Hepatic stellate cell (primary cell): ENCODE measurements at regions not wholly inside any gene's neighbourhood (a gene's known extent, or its start where the extent isn't known, plus 50 kb on each side); places are given as distances from the start of the nearest gene placed in this dataset.

ENCODE experiments used
- DNase-seq: peaks from one replicate; pipeline ENCODE4 v3.0.0; 2011; ENCODE audit warnings: low spot score

DNA sequence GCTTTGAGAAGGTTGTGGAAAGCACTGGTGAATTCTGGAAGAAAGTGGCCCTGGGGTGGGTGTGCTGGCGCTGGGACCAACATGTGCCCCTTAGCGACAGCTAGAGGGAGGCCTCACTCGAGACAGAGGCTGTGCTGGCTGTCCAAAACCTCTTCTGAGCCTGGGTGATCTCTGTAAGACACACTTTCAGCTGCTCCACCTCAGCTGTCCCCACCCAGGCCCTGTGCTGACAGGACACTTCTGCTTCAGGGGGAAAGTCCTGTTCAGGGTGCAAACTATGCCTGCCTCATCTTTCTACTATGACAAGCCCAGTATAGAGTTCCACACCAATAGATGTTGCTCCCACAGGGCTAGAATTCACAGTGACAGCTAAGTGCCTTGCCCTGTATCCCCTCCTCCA is 426.4 kb downstream of the MED10 start:
- no peak for DNase-seq

DNA sequence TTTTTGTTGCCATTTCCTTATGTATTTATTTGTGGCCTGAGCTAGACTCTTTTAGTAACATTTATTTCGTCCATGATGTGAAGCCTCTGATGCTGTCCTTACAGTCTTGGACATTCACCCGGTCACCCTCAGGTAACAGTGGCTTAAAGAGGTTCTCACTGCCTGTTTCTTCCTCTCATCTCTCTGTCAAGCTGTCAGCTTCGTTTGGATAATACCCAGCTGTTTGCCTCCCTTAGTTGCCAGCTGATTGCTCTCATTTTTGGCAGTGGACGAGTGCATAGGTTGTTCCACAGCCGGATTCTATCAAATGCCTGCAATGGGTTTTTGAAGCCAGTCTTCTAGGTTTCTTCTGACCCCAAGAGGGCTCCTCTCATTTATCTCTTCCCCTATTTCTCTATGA is 427.7 kb downstream of the MED10 start:
- DNase-seq, result no peak

DNA sequence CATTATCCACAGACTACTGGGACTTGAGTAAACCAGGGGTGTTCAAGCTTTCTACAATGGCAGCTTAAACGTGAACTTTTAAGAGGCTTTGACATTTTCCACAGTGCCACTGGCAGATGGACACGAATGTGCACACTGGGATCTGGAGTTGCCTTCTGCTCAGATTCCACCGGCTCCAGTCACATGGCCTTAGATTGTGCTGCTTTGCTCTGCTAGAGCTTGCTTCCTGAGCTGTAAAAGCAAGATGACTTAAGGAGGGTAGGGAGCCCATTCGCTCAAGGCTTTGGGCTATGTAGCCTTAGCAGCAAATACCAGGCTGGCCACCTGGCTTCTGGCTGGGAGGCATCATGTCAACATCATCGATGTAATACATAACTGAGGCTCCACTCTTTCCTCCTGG is 436.9 kb downstream of the MED10 start:
- no peak for DNase-seq

DNA sequence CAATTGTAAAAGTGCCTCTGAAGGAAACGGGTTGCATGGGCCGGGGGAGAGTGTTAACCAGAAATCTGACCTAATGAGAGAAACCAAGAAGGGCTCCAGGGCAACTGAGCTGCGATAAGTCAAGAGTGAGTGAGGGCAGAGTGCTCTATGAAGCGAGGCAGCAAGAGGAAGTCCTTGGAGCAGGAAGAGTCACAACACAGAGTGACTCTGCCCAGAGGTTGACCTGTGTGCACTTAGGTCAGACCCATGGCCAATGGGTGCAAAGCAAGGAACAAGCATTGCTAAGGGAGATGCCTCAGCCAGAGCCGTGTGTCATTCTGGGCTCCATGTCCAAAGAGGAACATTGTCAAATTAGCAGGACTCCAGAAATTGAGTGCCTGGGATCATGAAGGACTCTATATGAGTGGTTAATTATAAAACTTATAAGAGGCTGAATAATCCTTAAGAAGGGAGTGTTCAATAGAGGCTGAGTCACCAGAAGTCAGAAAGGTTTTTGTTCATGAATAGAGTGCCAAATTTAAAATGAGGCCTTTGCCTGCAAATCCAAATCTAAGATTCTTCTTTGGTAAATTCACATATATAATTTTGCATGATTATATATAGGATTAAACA is 438.5 kb downstream of the MED10 start:
- no peak for DNase-seq

DNA sequence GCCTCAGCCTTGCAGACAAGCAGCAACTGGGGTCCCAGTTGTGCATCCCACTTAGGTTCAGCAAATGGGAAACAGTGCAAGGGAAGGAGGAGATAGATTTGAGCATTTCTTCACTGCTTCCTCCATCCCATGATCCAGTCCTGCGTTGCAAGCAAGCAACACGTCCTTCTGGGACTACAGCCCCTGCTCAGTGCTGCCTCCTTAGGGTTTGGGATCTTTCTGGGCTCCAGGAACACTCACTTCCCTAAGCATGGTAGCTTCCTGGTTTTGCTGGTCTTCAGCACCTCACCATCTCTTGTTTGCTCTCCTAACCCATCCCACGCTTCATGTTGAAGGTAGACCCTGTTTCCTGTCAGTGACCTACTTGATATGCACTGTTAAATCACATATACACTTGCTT is 444.7 kb downstream of the MED10 start:
- no peak for DNase-seq

DNA sequence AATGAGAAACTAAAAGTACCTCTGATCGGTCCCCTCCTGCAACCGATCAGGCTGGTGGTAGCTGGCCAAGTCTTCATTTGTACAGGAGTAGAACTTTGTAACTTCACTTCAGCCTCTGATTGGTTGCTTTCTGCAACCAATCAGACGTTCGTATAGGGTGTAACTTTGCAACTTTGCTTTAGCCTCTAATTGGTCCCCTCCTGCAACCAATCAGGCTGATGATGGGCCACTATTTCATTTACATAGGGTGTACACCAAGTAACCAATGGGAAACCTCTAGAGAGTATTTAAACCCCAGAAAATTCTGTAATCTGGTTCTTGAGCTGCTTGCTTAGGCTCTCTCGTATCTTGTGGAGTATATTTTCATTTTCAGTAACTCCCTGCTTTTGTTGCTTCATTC is 445.5 kb downstream of the MED10 start:
- DNase-seq, result no peak

DNA sequence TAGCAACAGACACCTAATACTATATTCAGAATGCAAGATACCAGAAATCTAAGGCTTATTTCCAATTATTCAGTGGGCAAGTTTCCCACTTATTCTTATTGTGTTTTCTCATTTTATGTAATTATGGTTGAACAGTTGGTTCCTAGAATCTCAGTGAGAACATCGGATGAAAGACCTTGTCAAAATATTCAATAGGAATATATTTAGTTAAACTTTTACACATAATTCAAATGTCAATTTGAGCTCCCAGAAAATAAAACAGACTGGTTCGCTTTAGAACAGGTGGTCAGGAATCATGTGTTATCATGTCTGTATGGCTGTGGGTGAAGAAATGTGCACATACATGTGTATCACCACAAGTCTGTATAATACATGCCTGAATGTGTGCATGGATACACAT is 447.8 kb downstream of the MED10 start:
- DNase-seq, result no peak

DNA sequence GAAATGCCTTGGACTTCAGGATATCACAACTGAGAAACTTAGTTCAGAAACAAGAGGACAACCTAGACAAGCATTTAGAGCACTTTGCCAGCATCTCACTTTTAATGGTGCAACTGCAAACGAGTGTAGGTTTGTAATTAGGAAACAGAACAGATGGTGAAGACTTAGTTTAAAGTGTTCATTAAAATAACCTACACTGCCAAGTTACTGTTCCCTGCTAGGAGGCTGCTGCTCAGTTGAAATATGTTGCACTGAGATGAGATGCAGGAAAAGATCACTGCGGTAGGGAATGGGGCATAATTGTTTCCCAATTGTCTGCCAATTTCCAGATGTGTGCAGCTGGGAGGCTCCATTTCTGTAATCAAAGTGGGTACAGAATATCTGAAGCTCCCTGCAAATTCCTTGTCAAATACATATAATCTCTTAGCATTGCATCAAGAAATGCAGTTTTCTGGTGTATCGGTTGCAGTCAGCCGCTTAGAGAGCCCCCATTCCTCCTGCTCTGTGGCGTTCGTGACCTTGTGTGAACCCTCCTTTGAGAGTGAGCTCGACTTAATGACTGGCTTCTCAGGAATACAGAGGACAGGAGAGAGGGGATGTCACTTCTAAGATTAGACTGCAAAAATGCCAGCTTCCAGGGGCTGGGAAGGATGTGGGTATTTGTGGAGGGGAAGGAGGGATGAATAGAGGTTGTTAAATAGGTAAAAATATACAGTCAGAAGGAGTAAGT is 448.9 kb downstream of the MED10 start:
- DNase-seq, result no peak

DNA sequence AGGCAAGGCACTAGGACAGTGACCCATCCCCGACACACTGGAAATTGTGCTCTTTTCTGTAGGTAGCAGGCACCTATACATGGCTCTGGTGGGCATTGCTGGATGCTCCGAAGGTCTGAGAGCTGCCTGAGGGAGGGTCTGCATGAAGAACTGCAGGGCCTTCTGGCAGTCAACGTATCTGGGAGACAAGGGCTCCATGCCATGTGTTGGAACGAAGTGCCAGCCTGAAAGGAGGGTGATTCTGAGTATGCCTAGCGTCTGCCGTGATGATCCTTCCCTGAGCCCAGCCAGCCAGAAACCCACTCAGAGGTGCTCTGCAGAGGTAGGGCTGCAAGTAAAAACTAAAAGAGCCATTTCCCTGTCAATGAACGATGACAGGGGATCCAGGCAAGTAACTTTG is 453.2 kb downstream of the MED10 start:
- no peak for DNase-seq

DNA sequence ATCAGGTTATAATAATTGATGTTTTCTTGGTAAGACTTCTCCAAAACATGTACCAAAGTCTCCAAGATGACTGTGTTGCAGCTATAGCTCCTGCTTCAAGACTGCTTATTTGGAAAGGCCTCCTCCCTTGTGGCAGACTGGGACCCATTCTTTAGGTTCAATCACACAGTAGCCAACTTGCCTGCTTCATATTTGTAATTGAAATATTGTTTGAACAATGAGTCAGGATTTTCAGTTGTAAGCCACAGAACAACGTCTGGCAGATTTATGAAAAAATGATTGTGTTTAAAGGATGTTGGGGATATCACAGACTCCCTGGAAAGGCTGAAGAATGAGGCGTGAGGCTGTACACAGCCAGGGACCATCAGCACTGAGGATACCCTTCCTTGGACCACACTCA is 458.9 kb downstream of the MED10 start:
- no peak for DNase-seq

DNA sequence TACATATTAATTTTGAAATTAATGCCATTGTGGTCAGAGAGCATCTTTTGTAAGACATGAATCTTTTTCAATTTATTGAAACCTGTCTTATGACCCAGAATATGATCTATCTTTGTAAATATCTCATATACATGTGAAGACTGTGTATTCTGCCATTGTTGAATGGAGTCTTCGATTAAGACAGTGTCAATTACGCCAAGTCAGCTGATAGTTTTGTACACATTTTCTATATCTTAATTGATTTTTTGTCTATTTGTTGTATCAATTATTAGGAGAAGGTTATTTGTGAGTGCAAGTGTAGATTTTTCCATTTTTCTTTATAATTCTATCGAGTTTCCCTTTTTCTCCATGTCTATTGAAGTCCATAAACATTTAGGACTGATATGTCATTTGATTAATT is 471.6 kb downstream of the MED10 start:
- no peak for DNase-seq

DNA sequence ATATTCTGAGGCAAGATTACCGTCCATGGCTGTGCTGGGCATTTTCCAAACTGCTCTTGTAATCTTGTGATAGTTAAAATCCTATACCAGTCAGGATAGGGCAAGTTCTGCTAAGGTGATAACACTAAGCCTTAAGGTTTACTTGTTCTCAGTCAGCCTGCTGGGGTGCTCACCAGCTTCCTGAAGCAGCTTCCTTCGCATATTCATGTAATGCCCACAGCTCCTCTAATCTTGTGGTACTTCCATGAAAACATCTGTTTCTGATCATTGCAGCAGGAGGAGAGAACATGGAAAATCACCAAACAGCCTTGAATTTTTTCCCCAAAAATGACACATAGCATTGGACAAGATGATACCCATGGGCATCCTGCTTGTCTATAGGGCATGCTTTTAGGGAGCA is 473.2 kb downstream of the MED10 start:
- no peak for DNase-seq

DNA sequence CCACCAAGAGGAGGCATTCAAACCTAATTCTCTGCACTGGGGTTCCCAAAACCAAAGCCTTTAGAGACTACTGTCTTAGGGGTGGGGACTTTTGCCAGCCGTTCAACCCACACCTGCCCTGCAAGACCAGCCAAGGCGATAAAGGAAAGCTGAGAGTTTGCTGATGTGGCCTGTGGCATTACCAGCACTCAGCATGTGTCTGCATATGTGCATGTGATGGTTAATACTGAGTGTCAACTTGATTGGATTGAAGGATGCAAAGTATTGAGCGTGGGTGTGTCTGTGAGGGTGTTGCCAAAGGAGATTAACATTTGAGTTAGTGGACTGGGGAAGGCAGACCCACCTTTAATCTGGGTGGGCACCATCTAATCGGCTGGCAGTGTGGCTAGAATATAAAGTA is 474.2 kb downstream of the MED10 start:
- no peak for DNase-seq

DNA sequence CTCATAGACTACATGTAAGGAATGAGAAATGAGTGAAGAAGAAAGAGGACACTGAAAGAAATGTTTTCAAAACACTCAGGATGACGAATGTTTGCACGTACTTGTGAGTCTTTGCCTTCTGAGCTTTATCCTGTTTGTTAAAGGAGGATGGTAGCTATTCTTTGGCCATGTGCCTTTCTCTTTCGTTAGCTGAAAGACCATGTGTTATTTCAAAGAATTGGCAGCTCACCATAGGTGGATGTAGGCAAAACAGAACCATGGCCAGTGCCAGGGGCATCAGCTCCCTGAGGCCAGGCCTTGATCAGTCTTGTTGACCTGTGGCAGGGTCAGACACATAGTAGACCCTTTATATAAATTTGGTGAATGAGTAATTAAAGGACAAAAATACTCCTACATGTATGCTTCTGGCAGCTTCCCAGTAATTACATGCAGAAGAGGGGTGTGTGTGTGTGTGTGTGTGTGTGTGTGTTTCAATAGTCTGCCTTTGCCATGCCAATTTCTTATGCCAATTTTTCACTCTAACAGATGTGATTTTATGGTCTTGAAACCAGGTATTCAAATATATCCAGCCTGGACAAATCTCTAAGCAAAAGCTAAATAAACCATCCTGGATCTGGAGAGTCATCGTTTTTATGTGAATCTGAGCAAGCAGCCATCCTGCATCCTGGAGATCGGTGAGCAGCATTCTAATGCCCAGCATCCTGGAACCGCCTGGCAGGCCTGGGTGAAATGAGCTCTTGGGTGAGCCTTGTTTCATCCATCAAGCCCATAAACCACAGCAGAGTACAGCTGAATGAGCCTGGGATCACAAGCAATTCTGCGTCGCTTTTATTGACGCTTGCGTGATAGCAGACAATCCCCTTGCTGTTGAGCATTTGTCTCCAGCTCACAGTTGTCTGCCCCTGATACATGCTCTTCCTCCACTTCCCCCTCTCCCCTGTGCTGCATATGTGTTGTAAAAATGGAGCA is 475.4 kb downstream of the MED10 start:
- DNase-seq, result no peak

DNA sequence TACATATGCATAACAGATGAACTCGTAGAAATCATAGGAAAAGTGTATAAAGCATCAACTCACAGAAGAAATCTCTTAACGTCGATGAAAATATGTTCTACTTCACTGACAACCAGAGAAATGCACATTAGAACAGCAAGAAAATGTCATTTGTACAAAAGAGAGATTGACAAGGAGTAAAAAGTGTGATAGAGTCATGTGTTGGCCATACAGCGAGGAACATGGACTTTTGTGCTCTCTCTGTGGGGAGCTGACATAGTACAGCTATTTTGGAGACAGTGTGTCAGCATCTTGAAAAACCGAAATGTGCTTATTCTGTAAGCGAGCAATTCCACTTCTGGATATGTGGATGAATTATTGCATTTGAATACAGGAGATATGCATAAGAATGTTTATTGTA is 477.9 kb downstream of the ICE1 start:
- no peak for DNase-seq

DNA sequence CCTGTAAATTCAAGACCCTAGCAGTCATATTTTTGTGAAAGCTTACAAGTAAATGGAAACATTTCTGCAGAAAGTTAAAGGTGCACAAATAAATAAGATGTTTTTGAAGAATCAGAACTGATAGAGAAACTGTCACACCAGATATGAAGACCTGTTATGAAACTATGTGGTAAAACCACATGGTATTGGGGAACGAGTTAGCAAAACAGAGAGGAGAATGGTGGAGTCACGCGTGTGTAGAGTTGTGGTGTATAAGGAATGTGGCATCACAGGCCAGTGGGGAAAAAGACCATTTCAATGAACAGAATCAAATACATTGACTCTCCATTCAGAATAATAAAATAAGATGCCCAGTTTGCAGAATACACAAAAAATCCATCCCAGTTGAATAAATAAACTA is 477.2 kb downstream of the ICE1 start:
- no peak for DNase-seq

DNA sequence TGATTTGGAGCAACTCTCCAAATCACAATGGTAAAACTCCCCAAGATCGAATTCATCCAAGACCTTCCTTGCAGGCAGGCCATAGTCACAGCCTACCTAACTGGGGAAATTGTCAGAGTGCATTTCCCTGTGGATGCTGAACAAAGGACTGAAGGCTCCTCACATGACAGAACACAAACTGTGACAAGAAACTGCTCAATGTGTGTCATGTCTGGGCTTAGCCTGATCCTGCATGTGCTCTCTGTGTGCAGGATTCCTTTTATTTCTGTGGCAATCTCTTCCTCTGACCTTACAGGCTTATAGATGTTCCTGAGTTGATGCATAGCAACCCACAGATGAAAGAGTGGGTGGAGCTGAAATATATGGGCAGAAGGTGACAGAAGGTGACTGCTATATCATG is 465.8 kb downstream of the ICE1 start:
- no peak for DNase-seq

DNA sequence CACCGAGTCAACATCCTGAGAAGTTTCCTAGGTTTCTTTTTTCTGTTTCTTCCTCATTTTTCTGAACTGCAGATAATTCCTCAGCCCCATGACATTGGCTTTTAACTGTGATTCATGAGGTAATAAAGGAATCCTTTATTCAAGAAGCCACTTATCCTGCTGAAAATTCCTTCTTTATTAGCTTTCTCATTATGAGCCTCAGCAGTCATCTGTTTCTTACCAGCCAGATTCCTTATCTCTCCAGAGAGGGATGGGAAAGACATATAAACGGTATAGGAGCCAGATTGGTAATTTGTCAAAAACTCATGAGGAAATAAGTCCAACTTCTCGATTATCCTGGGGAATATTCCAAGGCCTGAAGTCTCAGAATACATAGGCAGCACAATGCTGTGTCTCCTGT is 465.4 kb downstream of the ICE1 start:
- DNase-seq, result no peak

DNA sequence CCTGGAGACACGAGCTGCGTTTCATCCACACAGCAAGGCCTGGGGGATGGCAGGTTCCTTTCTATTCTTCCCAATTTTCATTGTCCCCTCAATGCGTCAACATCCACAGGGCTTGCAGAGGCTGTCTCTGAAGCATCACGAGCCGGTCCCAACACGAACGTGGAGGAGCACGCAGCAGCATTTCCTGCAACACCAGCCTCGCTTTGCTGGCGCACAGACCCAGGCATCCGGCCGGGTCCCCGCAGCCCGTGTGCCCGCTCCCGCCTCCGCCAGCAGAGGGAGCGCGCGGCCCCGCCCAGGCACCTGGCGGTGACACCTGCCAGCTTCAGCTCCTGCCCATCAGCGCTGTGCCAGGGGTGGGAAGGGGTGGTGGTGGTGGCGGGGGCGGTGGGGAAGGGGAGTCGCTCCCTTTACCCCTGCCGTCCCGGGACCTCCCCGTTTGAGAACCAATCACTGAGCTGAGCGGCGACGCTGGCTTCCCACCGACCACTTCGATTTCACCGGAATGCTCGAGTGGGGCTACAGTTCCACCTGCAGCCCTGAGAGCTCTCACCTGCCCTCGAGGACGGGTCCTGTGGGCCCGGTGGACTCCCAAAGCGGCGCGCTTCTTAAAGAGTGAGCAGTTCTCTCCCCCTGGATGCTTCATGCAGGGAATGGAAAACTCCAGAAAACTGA is 464.5 kb downstream of the ICE1 start:
- DNase-seq, result no peak

DNA sequence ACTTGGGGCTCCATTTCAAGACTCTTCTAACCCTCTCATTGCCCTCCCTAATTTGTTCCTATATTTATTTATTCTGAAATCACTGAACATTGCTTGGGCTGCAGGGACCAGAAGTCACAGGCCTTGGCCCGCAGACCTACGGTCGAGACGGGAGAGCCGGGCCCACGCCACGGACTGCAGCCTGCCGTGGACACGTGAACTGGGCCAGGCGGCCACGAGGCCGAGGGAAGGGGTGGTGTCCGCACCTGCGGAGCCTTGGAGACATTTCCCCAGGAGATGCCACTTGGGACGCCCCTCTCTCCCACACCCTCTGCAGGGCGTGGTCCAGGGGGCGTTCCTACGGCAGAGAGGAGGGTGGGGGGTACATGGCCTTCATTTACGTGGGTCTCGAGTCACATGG is 463.9 kb downstream of the ICE1 start:
- DNase-seq, result no peak

DNA sequence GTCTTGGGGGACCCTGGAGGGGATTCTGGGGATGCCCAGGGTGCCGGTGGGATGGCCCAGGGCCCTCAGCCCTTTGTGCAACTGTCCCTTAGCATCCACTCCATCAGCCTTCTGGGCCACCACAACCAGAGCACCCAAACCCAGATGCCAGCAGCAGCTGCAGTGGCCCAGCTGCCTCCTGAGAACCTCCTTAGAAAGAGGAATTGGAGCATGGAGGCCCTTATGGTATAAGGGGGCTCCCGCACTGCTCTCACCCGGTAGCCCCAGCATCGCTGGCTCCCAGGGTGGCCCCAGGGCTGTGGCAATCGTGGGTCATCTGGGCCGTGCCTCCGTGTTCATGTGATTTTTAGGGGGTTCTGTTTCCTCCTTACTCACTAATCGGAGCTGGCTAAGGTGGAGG is 463.3 kb downstream of the ICE1 start:
- DNase-seq, result no peak

DNA sequence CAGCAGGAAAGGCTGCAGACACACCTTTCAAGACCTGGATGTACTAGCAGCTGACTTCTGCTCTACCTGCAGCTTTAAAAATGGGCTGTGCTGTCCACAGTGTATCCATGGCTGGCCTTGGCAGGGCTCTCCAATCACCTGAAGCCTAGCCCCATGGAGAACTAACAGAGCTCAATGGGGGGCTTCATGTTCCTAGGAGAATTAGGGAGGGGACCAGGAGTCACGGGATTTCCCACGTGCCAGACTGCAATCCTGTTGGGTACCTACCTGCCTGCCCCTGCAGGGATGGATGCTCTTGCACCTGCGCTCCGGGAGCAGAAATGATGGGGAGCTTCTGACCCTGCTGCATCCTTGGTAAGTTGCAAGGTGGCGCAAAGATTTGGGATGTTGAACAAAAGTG is 462.1 kb downstream of the ICE1 start:
- DNase-seq, result no peak

DNA sequence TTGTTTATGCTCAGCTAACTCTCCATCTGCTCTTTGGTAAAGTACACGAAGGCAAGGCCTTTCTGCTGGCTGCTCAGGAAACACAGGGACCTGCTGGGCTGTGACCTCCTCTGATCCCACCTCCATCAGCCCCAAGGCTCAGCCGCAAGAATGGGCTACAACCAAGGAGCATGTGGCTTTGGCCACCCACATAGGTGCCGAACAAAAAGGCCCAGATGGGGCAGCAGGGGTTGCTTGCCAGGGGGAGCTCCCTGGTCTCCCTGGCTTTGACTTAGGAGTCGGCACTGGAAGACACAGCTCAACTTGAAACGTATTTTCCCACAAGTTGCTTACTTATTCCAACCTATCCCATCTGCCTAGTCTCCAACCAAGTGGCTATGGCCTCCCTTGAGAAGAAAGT is 461.1 kb downstream of the ICE1 start:
- DNase-seq, result no peak
